ENCODE measurements at regions not wholly inside any gene's neighbourhood (a gene's known extent, or its start where the extent isn't known, plus 50 kb on each side); places are given as distances from the start of the nearest gene placed in this dataset.
A peak's percentile ranks its signal among the peaks of the same experiment; 100 is the strongest.

DNA sequence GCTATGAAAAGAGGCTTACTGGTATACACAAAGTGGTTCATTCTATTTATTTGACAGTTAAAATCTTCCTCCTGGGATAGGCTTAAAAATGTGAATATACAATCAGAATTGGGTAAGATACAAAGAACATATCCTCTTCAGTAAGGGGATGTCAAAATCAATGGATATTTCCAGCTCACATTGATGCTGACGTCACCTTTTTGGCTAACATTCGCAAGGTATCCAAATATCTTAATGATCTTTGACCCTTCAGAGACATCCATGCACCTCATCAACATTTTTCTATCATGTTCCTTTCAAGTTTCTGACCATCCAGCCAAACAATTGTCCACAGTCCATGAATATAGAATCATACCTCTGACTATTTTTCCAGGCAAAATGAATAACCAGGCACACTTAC, 697.3 kb downstream of the NR2F2 start:
- no peak for TF ChIP-seq ZNF174 (tag by site-specific recombination; IDR thresholded peaks at IDR 0.05)
- no peak for TF ChIP-seq ZNF391 (tag by site-specific recombination; IDR thresholded peaks at IDR 0.05; ENCODE audit: borderline replicate concordance, low read depth)
- TF ChIP-seq ZSCAN16 (tag by site-specific recombination; IDR thresholded peaks at IDR 0.05): no peak
- no peak for TF ChIP-seq ZNF404 (tag by site-specific recombination; IDR thresholded peaks at IDR 0.05)
- TF ChIP-seq, protein P1, sequence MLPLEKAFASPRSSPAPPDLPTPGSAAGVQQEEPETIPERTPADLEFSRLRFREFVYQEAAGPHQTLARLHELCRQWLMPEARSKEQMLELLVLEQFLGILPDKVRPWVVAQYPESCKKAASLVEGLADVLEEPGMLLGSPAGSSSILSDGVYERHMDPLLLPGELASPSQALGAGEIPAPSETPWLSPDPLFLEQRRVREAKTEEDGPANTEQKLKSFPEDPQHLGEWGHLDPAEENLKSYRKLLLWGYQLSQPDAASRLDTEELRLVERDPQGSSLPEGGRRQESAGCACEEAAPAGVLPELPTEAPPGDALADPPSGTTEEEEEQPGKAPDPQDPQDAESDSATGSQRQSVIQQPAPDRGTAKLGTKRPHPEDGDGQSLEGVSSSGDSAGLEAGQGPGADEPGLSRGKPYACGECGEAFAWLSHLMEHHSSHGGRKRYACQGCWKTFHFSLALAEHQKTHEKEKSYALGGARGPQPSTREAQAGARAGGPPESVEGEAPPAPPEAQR (tag by site-specific recombination; IDR thresholded peaks at IDR 0.05): no peak
- TF ChIP-seq, protein P2, sequence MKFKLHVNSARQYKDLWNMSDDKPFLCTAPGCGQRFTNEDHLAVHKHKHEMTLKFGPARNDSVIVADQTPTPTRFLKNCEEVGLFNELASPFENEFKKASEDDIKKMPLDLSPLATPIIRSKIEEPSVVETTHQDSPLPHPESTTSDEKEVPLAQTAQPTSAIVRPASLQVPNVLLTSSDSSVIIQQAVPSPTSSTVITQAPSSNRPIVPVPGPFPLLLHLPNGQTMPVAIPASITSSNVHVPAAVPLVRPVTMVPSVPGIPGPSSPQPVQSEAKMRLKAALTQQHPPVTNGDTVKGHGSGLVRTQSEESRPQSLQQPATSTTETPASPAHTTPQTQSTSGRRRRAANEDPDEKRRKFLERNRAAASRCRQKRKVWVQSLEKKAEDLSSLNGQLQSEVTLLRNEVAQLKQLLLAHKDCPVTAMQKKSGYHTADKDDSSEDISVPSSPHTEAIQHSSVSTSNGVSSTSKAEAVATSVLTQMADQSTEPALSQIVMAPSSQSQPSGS (tag by site-specific recombination; IDR thresholded peaks at IDR 0.05; ENCODE audit: low read depth): 0 out of 2 replicates have a peak, but pooled peaks have one; percentile 11
- POLR2A ChIA-PET: no interaction called here
- Histone ChIP-seq H3K9me3 (ENCODE audit: control insufficient read depth, insufficient read depth, low read depth, low read length) (no peaks in the 10 kb centered on the region), H3K4me3 (ENCODE audit: low read depth, low read length) (no peak overlapping the region), H3K27ac (ENCODE audit: extremely low read depth, low read depth, low read length) (no peak overlapping the region), H3K4me1 (ENCODE audit: control insufficient read depth, insufficient read depth, low read length) (no peaks in the 10 kb centered on the region), H3K36me3 (ENCODE audit: control insufficient read depth in 2 of 2, insufficient read depth in 1 of 2, low read length in 2 of 2) (no peaks in the 10 kb centered on the region)
- CTCF ChIA-PET: interaction anchor here (0.6 kb wide), 1 partner anchor 78 kb away, joined by 4 read pairs; no protein-coding TSS in a partner anchor

DNA sequence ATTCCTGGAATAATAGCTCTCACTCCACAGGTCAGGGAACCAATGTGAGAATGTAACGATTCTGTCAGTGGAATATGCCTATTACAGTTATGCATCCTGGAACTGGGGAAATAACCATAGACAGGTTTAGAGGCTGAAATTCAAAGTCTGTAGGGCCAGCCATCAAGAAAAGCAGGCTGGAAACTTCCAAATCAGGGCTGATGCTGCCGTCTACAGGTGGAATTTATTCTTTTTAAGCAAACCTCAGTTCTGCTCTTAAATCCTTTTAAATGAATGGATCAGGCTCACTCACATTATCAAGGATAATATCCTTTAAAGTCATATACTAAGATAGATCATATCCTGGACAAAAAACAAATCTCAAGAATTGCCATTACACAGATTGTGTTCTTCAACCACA, 699.8 kb downstream of the NR2F2 start:
- Histone ChIP-seq H3K27ac (ENCODE audit: extremely low read depth, low read depth, low read length) (no peak overlapping the region), H3K36me3 (ENCODE audit: control insufficient read depth in 2 of 2, insufficient read depth in 1 of 2, low read length in 2 of 2) (no peaks in the 10 kb centered on the region), H3K4me3 (ENCODE audit: low read depth, low read length) (no peak overlapping the region), H3K4me1 (ENCODE audit: control insufficient read depth, insufficient read depth, low read length) (no peaks in the 10 kb centered on the region), H3K9me3 (ENCODE audit: control insufficient read depth, insufficient read depth, low read depth, low read length) (no peaks in the 10 kb centered on the region)
- ChIA-PET POLR2A (no interaction called here), CTCF (no interaction called here)
- TF ChIP-seq ZNF16 (tag by site-specific recombination; IDR thresholded peaks at IDR 0.05; ENCODE audit: low read depth): no peak

DNA sequence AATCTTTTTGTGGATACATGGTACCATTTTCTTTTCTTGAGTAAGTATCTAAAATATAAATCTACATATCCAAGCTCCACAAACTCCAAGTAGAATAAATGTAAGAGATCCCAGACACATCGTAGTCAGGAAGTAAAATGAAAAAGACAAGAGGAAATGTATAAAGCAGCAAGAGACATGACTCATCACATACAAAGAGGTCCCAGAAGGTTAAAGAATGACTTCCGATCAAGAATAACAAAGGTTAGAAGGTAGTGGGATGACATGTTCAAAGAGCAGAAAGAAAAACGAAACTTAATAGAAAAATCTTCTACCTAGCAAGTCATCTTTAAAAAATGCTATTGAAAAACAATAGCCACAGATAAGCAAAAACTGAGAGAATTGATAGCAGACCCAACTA, 705.8 kb downstream of the NR2F2 start:
- Histone ChIP-seq H3K27ac (ENCODE audit: extremely low read depth, low read depth, low read length) (no peak overlapping the region), H3K36me3 (ENCODE audit: control insufficient read depth in 2 of 2, insufficient read depth in 1 of 2, low read length in 2 of 2) (no peaks in the 10 kb centered on the region), H3K4me1 (ENCODE audit: control insufficient read depth, insufficient read depth, low read length) (no peaks in the 10 kb centered on the region), H3K9me3 (ENCODE audit: control insufficient read depth, insufficient read depth, low read depth, low read length) (no peaks in the 10 kb centered on the region), H3K4me3 (ENCODE audit: low read depth, low read length) (no peak overlapping the region)
- ChIA-PET POLR2A (no interaction called here), CTCF (no interaction called here)
- no peak for TF ChIP-seq ZNF24 (tag by site-specific recombination; IDR thresholded peaks at IDR 0.05)
- TF ChIP-seq, protein P3, sequence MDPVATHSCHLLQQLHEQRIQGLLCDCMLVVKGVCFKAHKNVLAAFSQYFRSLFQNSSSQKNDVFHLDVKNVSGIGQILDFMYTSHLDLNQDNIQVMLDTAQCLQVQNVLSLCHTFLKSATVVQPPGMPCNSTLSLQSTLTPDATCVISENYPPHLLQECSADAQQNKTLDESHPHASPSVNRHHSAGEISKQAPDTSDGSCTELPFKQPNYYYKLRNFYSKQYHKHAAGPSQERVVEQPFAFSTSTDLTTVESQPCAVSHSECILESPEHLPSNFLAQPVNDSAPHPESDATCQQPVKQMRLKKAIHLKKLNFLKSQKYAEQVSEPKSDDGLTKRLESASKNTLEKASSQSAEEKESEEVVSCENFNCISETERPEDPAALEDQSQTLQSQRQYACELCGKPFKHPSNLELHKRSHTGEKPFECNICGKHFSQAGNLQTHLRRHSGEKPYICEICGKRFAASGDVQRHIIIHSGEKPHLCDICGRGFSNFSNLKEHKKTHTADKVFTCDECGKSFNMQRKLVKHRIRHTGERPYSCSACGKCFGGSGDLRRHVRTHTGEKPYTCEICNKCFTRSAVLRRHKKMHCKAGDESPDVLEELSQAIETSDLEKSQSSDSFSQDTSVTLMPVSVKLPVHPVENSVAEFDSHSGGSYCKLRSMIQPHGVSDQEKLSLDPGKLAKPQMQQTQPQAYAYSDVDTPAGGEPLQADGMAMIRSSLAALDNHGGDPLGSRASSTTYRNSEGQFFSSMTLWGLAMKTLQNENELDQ (tag by site-specific recombination; IDR thresholded peaks at IDR 0.05; ENCODE audit: low read depth): no peak

DNA sequence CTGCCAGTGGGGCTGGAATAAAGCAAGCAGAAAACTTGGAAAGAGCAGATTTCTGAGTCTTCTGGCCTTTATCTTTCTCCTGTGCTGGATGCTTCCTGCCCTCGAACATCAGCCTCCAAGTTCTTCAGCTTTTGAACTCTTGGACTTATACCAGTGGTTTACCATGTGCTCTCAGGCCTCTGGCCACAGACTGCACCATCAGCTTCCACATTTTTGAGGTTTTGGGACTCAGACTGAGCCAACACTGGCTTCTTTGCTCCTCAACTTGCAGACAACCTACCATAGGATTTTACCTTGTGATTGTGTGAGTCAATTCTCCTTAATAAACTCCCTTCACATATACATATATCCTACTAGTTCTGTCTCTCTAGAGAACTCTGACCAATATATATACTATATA, 706.6 kb downstream of the NR2F2 start:
- ChIA-PET CTCF (no interaction called here), POLR2A (no interaction called here)
- Histone ChIP-seq H3K9me3 (ENCODE audit: control insufficient read depth, insufficient read depth, low read depth, low read length) (no peaks in the 10 kb centered on the region), H3K4me1 (ENCODE audit: control insufficient read depth, insufficient read depth, low read length) (no peaks in the 10 kb centered on the region), H3K36me3 (ENCODE audit: control insufficient read depth in 2 of 2, insufficient read depth in 1 of 2, low read length in 2 of 2) (no peaks in the 10 kb centered on the region), H3K4me3 (ENCODE audit: low read depth, low read length) (no peak overlapping the region), H3K27ac (ENCODE audit: extremely low read depth, low read depth, low read length) (no peak overlapping the region)
- TF ChIP-seq ZNF585B (tag by site-specific recombination; IDR thresholded peaks at IDR 0.05): no peak
- no peak for TF ChIP-seq ZNF843 (tag by site-specific recombination; IDR thresholded peaks at IDR 0.05)
- TF ChIP-seq BCL11B (tag by site-specific recombination; IDR thresholded peaks at IDR 0.05; ENCODE audit: low read depth): no peak
- no peak for TF ChIP-seq SALL2 (tag by site-specific recombination; IDR thresholded peaks at IDR 0.05; ENCODE audit: borderline replicate concordance)
- no peak for TF ChIP-seq ZNF2 (tag by site-specific recombination; IDR thresholded peaks at IDR 0.05)
- no peak for TF ChIP-seq ZNF548 (tag by site-specific recombination; IDR thresholded peaks at IDR 0.05)
- TF ChIP-seq, protein P4, sequence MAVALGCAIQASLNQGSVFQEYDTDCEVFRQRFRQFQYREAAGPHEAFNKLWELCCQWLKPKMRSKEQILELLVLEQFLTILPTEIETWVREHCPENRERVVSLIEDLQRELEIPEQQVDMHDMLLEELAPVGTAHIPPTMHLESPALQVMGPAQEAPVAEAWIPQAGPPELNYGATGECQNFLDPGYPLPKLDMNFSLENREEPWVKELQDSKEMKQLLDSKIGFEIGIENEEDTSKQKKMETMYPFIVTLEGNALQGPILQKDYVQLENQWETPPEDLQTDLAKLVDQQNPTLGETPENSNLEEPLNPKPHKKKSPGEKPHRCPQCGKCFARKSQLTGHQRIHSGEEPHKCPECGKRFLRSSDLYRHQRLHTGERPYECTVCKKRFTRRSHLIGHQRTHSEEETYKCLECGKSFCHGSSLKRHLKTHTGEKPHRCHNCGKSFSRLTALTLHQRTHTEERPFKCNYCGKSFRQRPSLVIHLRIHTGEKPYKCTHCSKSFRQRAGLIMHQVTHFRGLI (tag by site-specific recombination; IDR thresholded peaks at IDR 0.05): no peak

Data from HEK293 (cell line).